ENCODE measurements at regions not wholly inside any gene's neighbourhood (a gene's known extent, or its start where the extent isn't known, plus 50 kb on each side); places are given as distances from the start of the nearest gene placed in this dataset.

DNA sequence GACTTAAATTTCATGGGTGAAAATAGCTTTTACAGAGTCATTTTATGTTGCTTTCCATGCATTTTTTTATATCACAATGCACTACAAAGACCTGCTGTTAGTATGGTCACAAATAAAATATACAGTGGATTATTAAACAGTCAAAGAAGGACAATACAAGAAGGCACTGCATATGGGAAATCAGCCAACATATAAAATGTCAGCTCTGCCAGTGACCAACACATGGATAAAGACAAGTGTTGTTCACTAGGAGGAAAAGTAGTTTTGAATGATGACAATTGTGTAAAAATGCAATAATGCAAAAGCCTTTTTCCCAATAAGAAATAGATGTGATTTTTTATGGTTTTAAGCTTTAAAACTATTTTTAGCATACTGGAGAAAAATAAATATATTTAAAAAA is 425.3 kb upstream of the CBLB start:
- no peak overlapping the region for H3K4me3 ChIP-seq

DNA sequence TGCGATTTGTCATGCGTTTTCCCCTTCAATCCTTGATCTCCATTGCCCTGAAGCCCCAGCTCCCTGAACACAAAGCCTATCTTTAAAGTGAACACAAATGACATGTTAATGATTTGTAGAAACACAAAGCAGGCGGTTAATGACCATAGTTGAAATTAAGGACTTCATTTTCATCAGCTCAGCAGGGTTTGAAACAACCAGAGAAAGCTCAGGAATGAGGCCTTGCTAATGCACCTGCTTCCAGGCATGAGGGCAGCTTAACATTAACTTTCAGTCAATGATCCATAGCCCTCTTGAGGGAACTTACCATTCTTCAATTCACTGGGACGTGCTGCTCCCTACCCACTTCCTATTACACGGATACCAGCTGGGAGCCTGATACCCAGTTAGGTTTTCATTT is 427.2 kb upstream of the CBLB start:
- no peak for ATAC-seq (ENCODE audit: insufficient read depth, low FRiP score)
- Histone ChIP-seq H3K27ac (ENCODE audit: low read depth in 1 of 2, low read length in 1 of 2) (no peak overlapping the region), H3K36me3 (ENCODE audit: control insufficient read depth in 4 of 4, insufficient read depth in 4 of 4, low read length in 4 of 4) (no peaks in the 10 kb centered on the region), H3K27me3 (ENCODE audit: control insufficient read depth in 3 of 3, insufficient read depth in 3 of 3, low read length in 2 of 3) (no peaks in the 10 kb centered on the region), H3K4me3 (no peak overlapping the region), H3K4me1 (ENCODE audit: control insufficient read depth in 5 of 5, insufficient read depth in 5 of 5, low read length in 5 of 5) (peaks cover 0 to 6% (median 0%) of the 10 kb centered on the region in 5 donors), H3K9me3 (ENCODE audit: control insufficient read depth in 4 of 4, insufficient read depth in 3 of 4, low read length in 3 of 4) (no peaks in the 10 kb centered on the region), H3K9ac (ENCODE audit: insufficient read depth in 1 of 2, low read length in 2 of 2) (no peak overlapping the region)
- TF ChIP-seq, protein P1, sequence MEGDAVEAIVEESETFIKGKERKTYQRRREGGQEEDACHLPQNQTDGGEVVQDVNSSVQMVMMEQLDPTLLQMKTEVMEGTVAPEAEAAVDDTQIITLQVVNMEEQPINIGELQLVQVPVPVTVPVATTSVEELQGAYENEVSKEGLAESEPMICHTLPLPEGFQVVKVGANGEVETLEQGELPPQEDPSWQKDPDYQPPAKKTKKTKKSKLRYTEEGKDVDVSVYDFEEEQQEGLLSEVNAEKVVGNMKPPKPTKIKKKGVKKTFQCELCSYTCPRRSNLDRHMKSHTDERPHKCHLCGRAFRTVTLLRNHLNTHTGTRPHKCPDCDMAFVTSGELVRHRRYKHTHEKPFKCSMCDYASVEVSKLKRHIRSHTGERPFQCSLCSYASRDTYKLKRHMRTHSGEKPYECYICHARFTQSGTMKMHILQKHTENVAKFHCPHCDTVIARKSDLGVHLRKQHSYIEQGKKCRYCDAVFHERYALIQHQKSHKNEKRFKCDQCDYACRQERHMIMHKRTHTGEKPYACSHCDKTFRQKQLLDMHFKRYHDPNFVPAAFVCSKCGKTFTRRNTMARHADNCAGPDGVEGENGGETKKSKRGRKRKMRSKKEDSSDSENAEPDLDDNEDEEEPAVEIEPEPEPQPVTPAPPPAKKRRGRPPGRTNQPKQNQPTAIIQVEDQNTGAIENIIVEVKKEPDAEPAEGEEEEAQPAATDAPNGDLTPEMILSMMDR (IDR thresholded peaks at IDR 0.05; ENCODE audit: control extremely low read depth, extremely low read depth) = no peak
- WGBS, 2 donors = 86 to 94% methylated on average over 5 of the region's 5 CpGs
- DNase-seq = no peak

More for the DNA sequence above, 425.3 kb upstream of the CBLB start:
- TF ChIP-seq, protein P1 (IDR thresholded peaks at IDR 0.05; ENCODE audit: control extremely low read depth, extremely low read depth) = no peak
- DNase-seq = no peak
- no peak overlapping the region for H3K27ac ChIP-seq (ENCODE audit: low read depth in 1 of 2, low read length in 1 of 2)
- no peak overlapping the region for H3K9ac ChIP-seq (ENCODE audit: insufficient read depth in 1 of 2, low read length in 2 of 2)
- H3K36me3 ChIP-seq (ENCODE audit: control insufficient read depth in 4 of 4, insufficient read depth in 4 of 4, low read length in 4 of 4) = no peaks in the 10 kb centered on the region
- ATAC-seq (ENCODE audit: insufficient read depth, low FRiP score) = no peak
- no peaks in the 10 kb centered on the region for H3K9me3 ChIP-seq (ENCODE audit: control insufficient read depth in 4 of 4, insufficient read depth in 3 of 4, low read length in 3 of 4)
- H3K4me1 ChIP-seq (ENCODE audit: control insufficient read depth in 5 of 5, insufficient read depth in 5 of 5, low read length in 5 of 5) = peaks cover 0 to 6% (median 0%) of the 10 kb centered on the region in 5 donors
- no peaks in the 10 kb centered on the region for H3K27me3 ChIP-seq (ENCODE audit: control insufficient read depth in 3 of 3, insufficient read depth in 3 of 3, low read length in 2 of 3)

DNA sequence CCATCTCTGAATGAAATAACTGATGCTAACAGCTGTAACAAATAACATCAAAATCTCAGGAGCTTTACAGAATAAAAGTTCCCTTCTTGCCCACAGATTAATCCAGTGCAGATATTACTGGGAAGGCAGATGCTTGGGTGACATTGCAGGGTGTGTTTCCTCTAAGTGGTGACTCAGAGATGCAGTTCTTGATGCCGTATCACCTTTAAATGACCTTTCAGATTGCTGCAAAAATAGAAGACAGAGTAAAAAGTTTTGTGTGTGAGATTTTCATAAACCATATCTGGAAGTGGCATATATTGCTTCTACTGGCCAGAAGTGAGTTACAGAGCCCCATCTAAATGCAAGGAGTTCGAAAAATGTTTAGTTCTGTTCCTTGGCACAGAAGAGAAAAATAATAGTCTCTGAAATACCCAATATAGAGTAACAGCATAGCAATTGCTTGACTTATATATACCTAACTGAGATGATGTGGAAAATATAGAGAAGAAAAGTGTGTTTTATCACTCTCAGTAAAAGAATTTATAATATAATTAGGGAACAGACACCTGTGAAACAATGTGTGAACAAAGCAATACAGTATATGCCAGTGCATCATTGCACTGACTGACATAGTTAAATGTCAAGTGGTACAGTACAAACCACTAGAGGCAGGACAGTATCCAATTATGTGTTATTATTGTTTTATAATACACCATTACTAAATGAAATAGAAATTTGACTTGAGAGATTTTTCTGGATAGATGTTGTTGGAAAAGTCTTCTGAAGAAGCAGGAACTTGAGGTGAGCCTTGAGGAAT is 430.7 kb upstream of the CBLB start:
- H3K27ac ChIP-seq (ENCODE audit: low read depth in 1 of 2, low read length in 1 of 2) = no peak overlapping the region
- no peaks in the 10 kb centered on the region for H3K27me3 ChIP-seq (ENCODE audit: control insufficient read depth in 3 of 3, insufficient read depth in 3 of 3, low read length in 2 of 3)
- TF ChIP-seq, protein P1 (IDR thresholded peaks at IDR 0.05; ENCODE audit: control extremely low read depth, extremely low read depth) = no peak
- H3K9me3 ChIP-seq (ENCODE audit: control insufficient read depth in 4 of 4, insufficient read depth in 3 of 4, low read length in 3 of 4) = no peaks in the 10 kb centered on the region
- WGBS, 2 donors = 73 to 83% methylated on average over 2 of the region's 2 CpGs
- no peak for DNase-seq
- no peaks in the 10 kb centered on the region for H3K36me3 ChIP-seq (ENCODE audit: control insufficient read depth in 4 of 4, insufficient read depth in 4 of 4, low read length in 4 of 4)
- ATAC-seq (ENCODE audit: insufficient read depth, low FRiP score) = no peak
- H3K4me1 ChIP-seq (ENCODE audit: control insufficient read depth in 5 of 5, insufficient read depth in 5 of 5, low read length in 5 of 5) = no peaks in the 10 kb centered on the region
- no peak overlapping the region for H3K9ac ChIP-seq (ENCODE audit: insufficient read depth in 1 of 2, low read length in 2 of 2)
- no peak overlapping the region for H3K4me3 ChIP-seq
